K562 (cell line): ENCODE measurements at regions not wholly inside any gene's neighbourhood (a gene's known extent, or its start where the extent isn't known, plus 50 kb on each side); places are given as distances from the start of the nearest gene placed in this dataset.

Experiments used
- ATAC-seq: fragments of 200-7000 bp; cut with Tn5 transposase; 3 replicates; pipeline ENCODE4 v1.9.1; 2020; ENCODE audit warnings: moderate library complexity
- BruUV-seq: library from RNA; stranded (reverse); fragments of 400-500 nt; replicated peaks from 2 replicates; lab custom pipeline; 2021; lab: Mats Ljungman, UMichigan
- CTCF ChIA-PET: fragments of 300-600 bp; formaldehyde crosslinking; extraction: SDS; loops from one replicate; lab custom pipeline; 2021; ENCODE audit warnings: low intra/inter-chr PET ratio; lab: Yijun Ruan, JAX
- POLR2A ChIA-PET: fragments of 300-600, 350-650 bp; sonication (Branson Sonifier 250); formaldehyde crosslinking; extraction: SDS; loops from one replicate; lab custom pipeline; 2021; ENCODE audit warnings: antibody characterized with exemption, inconsistent platforms; lab: Yijun Ruan, JAX
- DNase-seq, 4 experiments: peaks; one replicate each; pipeline versions ENCODE4 v3.0.0 to v3.0.0-alpha.2; 2011 to 2018; ENCODE audit warnings: low spot score in 3 of 4, mixed read lengths in 3 of 4; ENCODE audit errors: extremely low read depth in 1 of 4
- FAIRE-seq: peaks from 2 replicates; lab custom pipeline; 2011; peaks lifted over from hg19 to GRCh38; lab: Jason Lieb, UNC
- H2AFZ ChIP-seq: 2 replicates; pipeline ENCODE4 v1.6.0; 2011; ENCODE audit warnings: low read depth, low read length, control low read depth, inconsistent platforms
- H3K27ac ChIP-seq: fragments of 200-600 bp; 3 replicates; pipeline ENCODE4 v1.8.0; 2011; ENCODE audit warnings: low read depth, mild to moderate bottlenecking, control low read depth, inconsistent platforms, low read length, moderate library complexity, mixed read lengths; ENCODE audit errors: extremely low read depth
- H3K27me3 ChIP-seq, 2 experiments: fragments of 300-600 bp in 1 of 2; 2 replicates in 1 of 2; 3 replicates in 1 of 2; pipeline versions ENCODE4 v1.6.0 to v1.8.0; 2011; ENCODE audit warnings: inconsistent platforms in 2 of 2, low read length in 2 of 2, mild to moderate bottlenecking in 1 of 2, mixed read lengths in 1 of 2, moderate library complexity in 1 of 2; ENCODE audit not compliant: control insufficient read depth in 2 of 2, insufficient read depth in 2 of 2
- H3K36me3 ChIP-seq: fragments of 300-600 bp; 3 replicates; pipeline ENCODE4 v1.8.0; 2011; ENCODE audit warnings: mild to moderate bottlenecking, low read length, inconsistent platforms; ENCODE audit not compliant: control insufficient read depth, insufficient read depth
- H3K4me1 ChIP-seq, 2 experiments: fragments of 200-600 bp in 1 of 2; replicated peaks in 1 of 2; 2 replicates in 1 of 2; 3 replicates in 1 of 2; pipeline versions ENCODE4 v1.5.1 to v1.8.0; 2011; ENCODE audit warnings: inconsistent platforms in 2 of 2, low read length in 2 of 2, mild to moderate bottlenecking in 1 of 2, mixed read lengths in 1 of 2, moderate library complexity in 1 of 2; ENCODE audit not compliant: control insufficient read depth in 2 of 2, insufficient read depth in 2 of 2
- H3K4me2 ChIP-seq: 2 replicates; pipeline ENCODE4 v1.6.1; 2011; ENCODE audit warnings: low read length, control low read depth, inconsistent platforms, mixed read lengths; ENCODE audit not compliant: insufficient read depth
- H3K4me3 ChIP-seq: fragments of 200-600 bp; sonication (generic), shearing (Covaris generic); 2 replicates; pipeline ENCODE4 v1.5.1; 2016; ENCODE audit warnings: control low read depth, inconsistent platforms
- H3K79me2 ChIP-seq: fragments of 200-600 bp; 3 replicates; pipeline ENCODE4 v1.8.0; 2011; ENCODE audit warnings: low read length, inconsistent platforms; ENCODE audit not compliant: control insufficient read depth, insufficient read depth
- H3K9ac ChIP-seq, 2 experiments: 2 replicates each; pipeline versions ENCODE4 v1.6.0 to v1.6.1; 2011; ENCODE audit warnings: low read depth in 2 of 2, low read length in 2 of 2, control low read depth in 1 of 2, inconsistent platforms in 1 of 2, mild to moderate bottlenecking in 1 of 2, mixed read lengths in 1 of 2; ENCODE audit not compliant: insufficient read depth in 1 of 2
- H3K9me1 ChIP-seq: one replicate; pipeline ENCODE4 v1.6.0; 2011; ENCODE audit warnings: inconsistent platforms, mild to moderate bottlenecking, low read length, moderate library complexity; ENCODE audit not compliant: control insufficient read depth, insufficient read depth
- H3K9me3 ChIP-seq: replicated peaks from 2 replicates; pipeline ENCODE4 v1.5.1; 2011; ENCODE audit warnings: low read depth, low read length, inconsistent platforms; ENCODE audit not compliant: control insufficient read depth, insufficient read depth
- H4K20me1 ChIP-seq: replicated peaks from 2 replicates; pipeline ENCODE4 v1.6.1; 2011; ENCODE audit warnings: low read length, inconsistent platforms, mixed read lengths; ENCODE audit not compliant: control insufficient read depth, insufficient read depth
- AFF1 ChIP-seq, 2 experiments: fragments of 450-650 bp; IDR thresholded peaks; 2 replicates each; pipeline ENCODE4 v1.6.1; 2018; ENCODE audit warnings: mild to moderate bottlenecking in 2 of 2, low read depth in 1 of 2; ENCODE audit not compliant: partially characterized antibody in 2 of 2
- BHLHE40 ChIP-seq: IDR thresholded peaks from 2 replicates; pipeline ENCODE4 v1.6.1; 2011; ENCODE audit warnings: low read length, improper control_type of control experiment
- CTCFL ChIP-seq: IDR thresholded peaks from 2 replicates; pipeline ENCODE4 v1.6.1; 2011; ENCODE audit warnings: borderline replicate concordance, low read depth, mild to moderate bottlenecking, moderate library complexity, low read length; ENCODE audit not compliant: insufficient read depth, poor library complexity, severe bottlenecking
- KLF10 ChIP-seq: fragments of 250-450 bp; sonication (Bioruptor Pico); IDR thresholded peaks from 2 replicates; pipeline ENCODE4 v1.6.1; 2021; ENCODE audit warnings: matching md5 sums
- PATZ1 ChIP-seq: fragments of 250-450 bp; sonication (Bioruptor Pico); IDR thresholded peaks from 2 replicates; pipeline ENCODE4 v1.5.0; 2020; ENCODE audit warnings: mild to moderate bottlenecking, borderline replicate concordance
- RAD21 ChIP-seq, 2 experiments: fragments of 250-450 bp in 1 of 2; fragments of 450-650 bp in 1 of 2; sonication (Bioruptor Pico) in 1 of 2; formaldehyde crosslinking in 1 of 2; IDR thresholded peaks in 1 of 2; conservative IDR thresholded peaks in 1 of 2; 2 replicates each; pipeline versions ENCODE4 v1.4.0 to v1.8.0; 2020 to 2022; ENCODE audit warnings: mild to moderate bottlenecking in 2 of 2, moderate library complexity in 1 of 2
- TEAD4 ChIP-seq, 2 experiments: sonication (generic) in 1 of 2; formaldehyde crosslinking in 1 of 2; IDR thresholded peaks; 2 replicates each; pipeline versions ENCODE4 v1.6.1 to v1.8.0; 2012 to 2022; ENCODE audit warnings: borderline replicate concordance in 1 of 2, inconsistent platforms in 1 of 2, low read length in 1 of 2, mild to moderate bottlenecking in 1 of 2, missing genetic modification reagents in 1 of 2
- ZBTB34 ChIP-seq: fragments of 250-450 bp; sonication (Bioruptor Pico); IDR thresholded peaks from 2 replicates; pipeline ENCODE4 v1.8.0; 2021; ENCODE audit warnings: mild to moderate bottlenecking, moderate library complexity
- ZC3H8 ChIP-seq: fragments of 450-650 bp; IDR thresholded peaks from 2 replicates; pipeline ENCODE4 v1.6.1; 2017
- ZNF165 ChIP-seq: fragments of 250-450 bp; sonication (Bioruptor Pico); IDR thresholded peaks from 2 replicates; pipeline ENCODE4 v1.4.0; 2020; ENCODE audit warnings: borderline replicate concordance
- WGBS: fragments of 100-300 bp; shearing (Covaris generic); methylation state at CpG from one replicate; pipeline ENCODE4 v1.1.6; 2016; ENCODE audit warnings: low coverage, mixed read lengths; ENCODE audit not compliant: insufficient coverage; ENCODE audit errors: missing lambda C conversion rate; 5-methylcytosine and 5-hydroxymethylcytosine counted together
- in situ Hi-C: fragments of 300-500 bp; cut with MboI; formaldehyde crosslinking; loops from 4 replicates; pipeline ENCODE4 v1.15.0; 2018; ENCODE audit warnings: inconsistent platforms, mixed read lengths
- intact Hi-C: fragments of 100-400 bp; cut with micrococcal nuclease; formaldehyde crosslinking; loops from 2 replicates; pipeline ENCODE4 v1.14.2; 2022

GRCh38 chr11:115740324-115740723 lies 236.1 kb upstream of the CADM1 start (continued):
- no peak for TF ChIP-seq CTCFL

- in situ Hi-C loops = no loop called here
- BruUV-seq = no TSS peak
- TF ChIP-seq AFF1 (IDR thresholded peaks at IDR 0.05; ENCODE audit: low read depth in 1 of 2, partially characterized antibody in 2 of 2) = no peak
- TF ChIP-seq ZNF165 (CRISPR knock-in tag) = no peak
- no peak for TF ChIP-seq TEAD4 (IDR thresholded peaks at IDR 0.05; ENCODE audit: low read length)
- TF ChIP-seq TEAD4 (CRISPR knock-in tag; IDR thresholded peaks at IDR 0.05; ENCODE audit: borderline replicate concordance) = no peak
- TF ChIP-seq KLF10 = no peak
- TF ChIP-seq RAD21 (CRISPR knock-in tag; conservative IDR thresholded peaks at IDR 0.05 in 1 of 2, IDR thresholded peaks at IDR 0.05 in 1 of 2) = no peak
- TF ChIP-seq ZC3H8 = no peak
- no peak for TF ChIP-seq BHLHE40
- TF ChIP-seq PATZ1 (CRISPR knock-in tag) = no peak
- TF ChIP-seq ZBTB34 (CRISPR knock-in tag) = no peak
These were observed 235.7 kb upstream of the CADM1 start for GRCh38 chr11:115739878-115740277.

More at GRCh38 chr11:115739878-115740277, 235.7 kb upstream of the CADM1 start:
- intact Hi-C loops = no loop called here
- H4K20me1 ChIP-seq = no peaks in the 10 kb centered on the region
- no peak overlapping the region for H3K4me2 ChIP-seq
- WGBS = 0% methylated on average over 3 of the region's 3 CpGs
- no peak for ATAC-seq
- ChIA-PET POLR2A (interaction anchor here (0.6 kb wide), 1 partner anchor 24 kb away, joined by 3 read pairs; no protein-coding TSS in a partner anchor), CTCF (no interaction called here)
- H3K27ac ChIP-seq = no peak overlapping the region
- no peak overlapping the region for H3K9ac ChIP-seq
- no peaks in the 10 kb centered on the region for H3K9me1 ChIP-seq
- no peaks in the 10 kb centered on the region for H3K9me3 ChIP-seq
- no peaks in the 10 kb centered on the region for H3K4me1 ChIP-seq
- H2AFZ ChIP-seq = no peak overlapping the region
- no peak for DNase-seq
- no peaks in the 10 kb centered on the region for H3K36me3 ChIP-seq
- H3K79me2 ChIP-seq = no peaks in the 10 kb centered on the region
- H3K4me3 ChIP-seq = no peak overlapping the region
- FAIRE-seq = no peak
- H3K27me3 ChIP-seq = peaks cover 6 to 18% of the 10 kb centered on the region in 2 experiments; a peak in 3 of 5 replicates
